GM18517 (cell line): ENCODE measurements at regions not wholly inside any gene's neighbourhood (a gene's known extent, or its start where the extent isn't known, plus 50 kb on each side); places are given as distances from the start of the nearest gene placed in this dataset.

Experiments used
- ATAC-seq: cut with Tn5 transposase; IDR thresholded peaks from one replicate; pipeline ENCODE4 v1.9.1; 2021; ENCODE audit warnings: mild to moderate bottlenecking, moderate library complexity; ENCODE audit not compliant: unreplicated experiment

- no peak for ATAC-seq
These were observed 742.9 kb upstream of the RAB6C start for GRCh38 chr2:129236601-129237000.

- ATAC-seq = no peak
These were observed 741.3 kb upstream of the RAB6C start for GRCh38 chr2:129237966-129238725.

- no peak for ATAC-seq
These were observed 740.3 kb upstream of the RAB6C start for GRCh38 chr2:129239141-129239540.

- ATAC-seq = no peak
These were observed 739.4 kb upstream of the RAB6C start for GRCh38 chr2:129240061-129240460.

- no peak for ATAC-seq
These were observed 737.2 kb upstream of the RAB6C start for GRCh38 chr2:129242269-129242668.

GRCh38 chr2:129247751-129248150, 731.7 kb upstream of the RAB6C start:
- ATAC-seq = no peak

GRCh38 chr2:129248198-129248597, 731.3 kb upstream of the RAB6C start:
- no peak for ATAC-seq

GRCh38 chr2:129252781-129253460, 726.5 kb upstream of the RAB6C start:
- ATAC-seq = no peak

- no peak for ATAC-seq
These were observed 726.0 kb upstream of the RAB6C start for GRCh38 chr2:129253461-129253812.

GRCh38 chr2:129254718-129255117, 724.7 kb upstream of the RAB6C start:
- ATAC-seq = no peak

GRCh38 chr2:129255610-129256313, 723.7 kb upstream of the RAB6C start:
- no peak for ATAC-seq

GRCh38 chr2:129256642-129257041, 722.8 kb upstream of the RAB6C start:
- ATAC-seq = no peak

GRCh38 chr2:129262934-129263333, 716.5 kb upstream of the RAB6C start:
- no peak for ATAC-seq

GRCh38 chr2:129263939-129264338, 715.5 kb upstream of the RAB6C start:
- ATAC-seq = no peak

GRCh38 chr2:129267559-129267958, 711.9 kb upstream of the RAB6C start:
- ATAC-seq = no peak

- no peak for ATAC-seq
These were observed 706.0 kb upstream of the RAB6C start for GRCh38 chr2:129273266-129274037.

GRCh38 chr2:129274038-129274415, 705.4 kb upstream of the RAB6C start:
- no peak for ATAC-seq

- no peak for ATAC-seq
These were observed 704.5 kb upstream of the RAB6C start for GRCh38 chr2:129274918-129275317.

- no peak for ATAC-seq
These were observed 703.8 kb upstream of the RAB6C start for GRCh38 chr2:129275706-129276105.

GRCh38 chr2:129276978-129277584, 702.4 kb upstream of the RAB6C start:
- ATAC-seq = no peak

GRCh38 chr2:129277585-129277981, 701.9 kb upstream of the RAB6C start:
- ATAC-seq = no peak
